ENCODE measurements at regions not wholly inside any gene's neighbourhood (a gene's known extent, or its start where the extent isn't known, plus 50 kb on each side); places are given as distances from the start of the nearest gene placed in this dataset.

GRCh38 chr16:79388396-79388795, 212.1 kb downstream of the MAF start:
- POLR2A ChIA-PET = no interaction called here
- no peaks in the 10 kb centered on the region for H3K4me1 ChIP-seq (ENCODE audit: insufficient read depth, low read length)
- no peaks in the 10 kb centered on the region for H3K9me3 ChIP-seq (ENCODE audit: low read length)
- 0 out of 5 replicates have a peak, but pooled peaks cover 0 to 4% of the 10 kb centered on the region in 2 experiments for H3K27me3 ChIP-seq (ENCODE audit: control insufficient read depth in 1 of 2, insufficient read depth in 2 of 2, low read length in 2 of 2)
- no peak overlapping the region for H3K9ac ChIP-seq (ENCODE audit: insufficient read depth, low read depth, low read length)
- WGBS (ENCODE audit: low lambda C conversion rate) = 94% methylated on average over 1 of the region's 1 CpG
- DNase-seq (ENCODE audit: low spot score) = no peak
- no peaks in the 10 kb centered on the region for H3K79me2 ChIP-seq (ENCODE audit: insufficient read depth, low read length)
- intact Hi-C loops (cut with micrococcal nuclease; ENCODE audit: unreplicated experiment) = no loop called here
- no peak for ATAC-seq
- no peaks in the 10 kb centered on the region for H4K20me1 ChIP-seq (ENCODE audit: insufficient read depth, low read length)
- no peak overlapping the region for H3K27ac ChIP-seq (ENCODE audit: extremely low read length, insufficient read depth, low read length)
- H2AFZ ChIP-seq (ENCODE audit: low read length) = no peak overlapping the region
- TF ChIP-seq ZC3H4 (CRISPR knock-in tag; IDR thresholded peaks at IDR 0.05; ENCODE audit: borderline replicate concordance) (no peak), THYN1 (CRISPR knock-in tag; IDR thresholded peaks at IDR 0.05; ENCODE audit: borderline replicate concordance, low read depth) (no peak), ZNF282 (IDR thresholded peaks at IDR 0.05; ENCODE audit: partially characterized antibody) (no peak), ZNF260 (CRISPR knock-in tag; IDR thresholded peaks at IDR 0.05; ENCODE audit: borderline replicate concordance, low read depth) (no peak), TBL1XR1 (IDR thresholded peaks at IDR 0.05; ENCODE audit: borderline replicate concordance, low read length, partially characterized antibody) (no peak), ZNF382 (CRISPR knock-in tag; IDR thresholded peaks at IDR 0.05; ENCODE audit: borderline replicate concordance) (no peak), MEF2D (CRISPR knock-in tag; IDR thresholded peaks at IDR 0.05) (no peak), ZC3H13 (CRISPR knock-in tag; IDR thresholded peaks at IDR 0.05) (no peak), RFX1 (IDR thresholded peaks at IDR 0.05) (no peak), ZNF317 (CRISPR knock-in tag; IDR thresholded peaks at IDR 0.05) (no peak), MTERF4 (CRISPR knock-in tag; IDR thresholded peaks at IDR 0.05) (no peak), ZNF331 (CRISPR knock-in tag; IDR thresholded peaks at IDR 0.05) (no peak), ZNF562 (CRISPR knock-in tag; IDR thresholded peaks at IDR 0.05; ENCODE audit: borderline replicate concordance) (no peak), SNAPC5 (CRISPR knock-in tag; IDR thresholded peaks at IDR 0.05; ENCODE audit: borderline replicate concordance) (no peak), RARA (CRISPR knock-in tag; IDR thresholded peaks at IDR 0.05) (no peak), RARG (CRISPR knock-in tag; IDR thresholded peaks at IDR 0.05; ENCODE audit: low read depth) (no peak), POGZ (CRISPR knock-in tag; IDR thresholded peaks at IDR 0.05) (no peak)
- TF ChIP-seq, protein P1, sequence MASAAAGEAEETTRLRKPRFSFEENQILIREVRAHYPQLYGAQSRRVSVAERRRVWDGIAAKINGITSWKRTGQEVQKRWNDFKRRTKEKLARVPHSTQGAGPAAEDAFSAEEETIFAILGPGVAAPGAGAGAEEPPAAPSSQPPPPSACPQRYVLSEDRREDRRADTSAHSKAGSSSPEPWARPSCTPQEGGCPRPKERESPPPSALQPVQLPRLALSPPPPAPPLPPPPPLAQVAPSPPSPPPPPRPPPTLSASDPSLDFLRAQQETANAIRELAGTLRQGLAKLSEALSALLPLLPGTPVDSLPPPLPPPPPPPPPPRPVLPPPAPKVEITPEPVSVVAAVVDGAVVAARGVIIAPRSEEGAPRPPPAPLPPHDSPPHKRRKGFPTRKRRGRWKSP (CRISPR knock-in tag; IDR thresholded peaks at IDR 0.05) = no peak
- TF ChIP-seq, protein P2, sequence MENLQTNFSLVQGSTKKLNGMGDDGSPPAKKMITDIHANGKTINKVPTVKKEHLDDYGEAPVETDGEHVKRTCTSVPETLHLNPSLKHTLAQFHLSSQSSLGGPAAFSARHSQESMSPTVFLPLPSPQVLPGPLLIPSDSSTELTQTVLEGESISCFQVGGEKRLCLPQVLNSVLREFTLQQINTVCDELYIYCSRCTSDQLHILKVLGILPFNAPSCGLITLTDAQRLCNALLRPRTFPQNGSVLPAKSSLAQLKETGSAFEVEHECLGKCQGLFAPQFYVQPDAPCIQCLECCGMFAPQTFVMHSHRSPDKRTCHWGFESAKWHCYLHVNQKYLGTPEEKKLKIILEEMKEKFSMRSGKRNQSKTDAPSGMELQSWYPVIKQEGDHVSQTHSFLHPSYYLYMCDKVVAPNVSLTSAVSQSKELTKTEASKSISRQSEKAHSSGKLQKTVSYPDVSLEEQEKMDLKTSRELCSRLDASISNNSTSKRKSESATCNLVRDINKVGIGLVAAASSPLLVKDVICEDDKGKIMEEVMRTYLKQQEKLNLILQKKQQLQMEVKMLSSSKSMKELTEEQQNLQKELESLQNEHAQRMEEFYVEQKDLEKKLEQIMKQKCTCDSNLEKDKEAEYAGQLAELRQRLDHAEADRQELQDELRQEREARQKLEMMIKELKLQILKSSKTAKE (CRISPR knock-in tag; IDR thresholded peaks at IDR 0.05; ENCODE audit: borderline replicate concordance) = no peak
- no peak for FAIRE-seq
- no peak overlapping the region for H3K4me2 ChIP-seq (ENCODE audit: low read depth, low read length)
- CTCF ChIA-PET (ENCODE audit: low intra/inter-chr PET ratio, low total read pairs) = no interaction called here
- in situ Hi-C loops (cut with HindIII; ENCODE audit: extremely low pct_ligation_motif_present, low pct_unique_long_range_greater_than_20kb) = no loop called here
- no TSS peak for BruUV-seq (replicated peaks)
- no peak overlapping the region for H3K4me3 ChIP-seq (replicated peaks in 1 of 3; ENCODE audit: insufficient read depth in 1 of 3, low read depth in 2 of 3, low read length in 3 of 3)
- H3K36me3 ChIP-seq (replicated peaks in 1 of 2; ENCODE audit: control insufficient read depth in 1 of 2, insufficient read depth in 2 of 2, low read length in 2 of 2) = no peaks in the 10 kb centered on the region
